NCI-H2227 (cell line): ENCODE measurements at regions not wholly inside any gene's neighbourhood (a gene's known extent, or its start where the extent isn't known, plus 50 kb on each side); places are given as distances from the start of the nearest gene placed in this dataset.
"Not testable (repeated sequence)": the region's sequence is repeated elsewhere in the genome, so short reads cannot be mapped to it uniquely, and the experiment has no call there.

Experiments used
- DNase-seq: peaks from one replicate; lab custom pipeline; 2025; ENCODE audit not compliant: unreplicated experiment; lab: John Stamatoyannopoulos, UW

GRCh38 chr1:214095896-214096295 lies 108.1 kb downstream of the PROX1 start:
- DNase-seq = not testable (repeated sequence)

GRCh38 chr1:214101246-214101645 lies 113.5 kb downstream of the PROX1 start:
- no peak for DNase-seq

- no peak for DNase-seq
Observed at GRCh38 chr1:214101828-214102227, 114.1 kb downstream of the PROX1 start.

GRCh38 chr1:214102907-214103306 lies 115.1 kb downstream of the PROX1 start:
- DNase-seq = no peak

- no peak for DNase-seq
Observed at GRCh38 chr1:214103778-214104177, 116.0 kb downstream of the PROX1 start.

- no peak for DNase-seq
Observed at GRCh38 chr1:214106375-214106774, 118.6 kb downstream of the PROX1 start.

GRCh38 chr1:214107322-214108096 lies 119.7 kb downstream of the PROX1 start:
- peak; percentile 38 for DNase-seq

- DNase-seq = no peak
Observed at GRCh38 chr1:214108097-214108446, 120.3 kb downstream of the PROX1 start.

GRCh38 chr1:214111796-214112195 lies 124.0 kb downstream of the PROX1 start:
- no peak for DNase-seq

GRCh38 chr1:214116258-214116657 lies 128.5 kb downstream of the PROX1 start:
- no peak for DNase-seq

- no peak for DNase-seq
Observed at GRCh38 chr1:214117780-214118179, 130.0 kb downstream of the PROX1 start.

GRCh38 chr1:214120191-214120590 lies 132.4 kb downstream of the PROX1 start:
- DNase-seq = no peak

- no peak for DNase-seq
Observed at GRCh38 chr1:214120951-214121350, 133.2 kb downstream of the PROX1 start.

- DNase-seq = no peak
Observed at GRCh38 chr1:214122110-214122509, 134.3 kb downstream of the PROX1 start.

GRCh38 chr1:214123061-214123784 lies 135.4 kb downstream of the PROX1 start:
- peak; percentile 80 for DNase-seq

GRCh38 chr1:214124281-214124805 lies 136.6 kb downstream of the PROX1 start:
- no peak for DNase-seq

GRCh38 chr1:214124915-214125314 lies 137.1 kb downstream of the PROX1 start:
- peak; percentile 34 for DNase-seq

GRCh38 chr1:214125819-214126218 lies 138.0 kb downstream of the PROX1 start:
- no peak for DNase-seq

GRCh38 chr1:214126697-214127146 lies 138.9 kb downstream of the PROX1 start:
- DNase-seq = no peak

- DNase-seq = no peak
Observed at GRCh38 chr1:214127705-214128104, 139.9 kb downstream of the PROX1 start.

- peak; percentile 60 for DNase-seq
Observed at GRCh38 chr1:214135886-214136285, 145.1 kb upstream of the SMYD2 start.

GRCh38 chr1:214136324-214136919 lies 144.5 kb upstream of the SMYD2 start:
- peak; percentile 60 for DNase-seq
